A673 (cell line): ENCODE measurements at regions not wholly inside any gene's neighbourhood (a gene's known extent, or its start where the extent isn't known, plus 50 kb on each side); places are given as distances from the start of the nearest gene placed in this dataset.

Experiments
- BruUV-seq: library from RNA; stranded (reverse); fragments of 400-500 nt; replicated peaks from 2 replicates; lab custom pipeline; 2021; lab: Mats Ljungman, UMichigan
- CTCF ChIA-PET: fragments of 300-600 bp; sonication (Branson Sonifier 250); formaldehyde crosslinking; loops from one replicate; lab custom pipeline; 2022; ENCODE audit warnings: antibody characterized with exemption; lab: Charles Lee
- POLR2A ChIA-PET: fragments of 300-600 bp; sonication (Branson Sonifier 250); formaldehyde crosslinking; loops from one replicate; lab custom pipeline; 2022; ENCODE audit warnings: antibody characterized with exemption; ENCODE audit not compliant: low non-redundant PET; lab: Charles Lee
- DNase-seq: peaks from one replicate; pipeline ENCODE4 v3.0.0-alpha.2; 2015; ENCODE audit warnings: low spot score
- H3K27ac ChIP-seq: fragments of 200-600 bp; sonication (generic); 2 replicates; pipeline ENCODE4 v1.5.1; 2016; ENCODE audit warnings: mixed run types, low read depth, mild to moderate bottlenecking, mixed read lengths, antibody characterized with exemption, low read length; ENCODE audit not compliant: poor library complexity, severe bottlenecking
- H3K27me3 ChIP-seq: fragments of 200-600 bp; sonication (generic); replicated peaks from 2 replicates; pipeline ENCODE4 v1.6.1; 2017; ENCODE audit warnings: mixed run types, low read depth, mild to moderate bottlenecking, mixed read lengths, antibody characterized with exemption, low read length; ENCODE audit not compliant: insufficient read depth, poor library complexity
- H3K36me3 ChIP-seq: fragments of 200-600 bp; sonication (generic); 2 replicates; pipeline ENCODE4 v1.6.1; 2016; ENCODE audit warnings: mixed run types, mild to moderate bottlenecking, mixed read lengths, antibody characterized with exemption, low read length; ENCODE audit not compliant: insufficient read depth, poor library complexity, severe bottlenecking
- H3K4me1 ChIP-seq: fragments of 200-600 bp; sonication (generic); 2 replicates; pipeline ENCODE4 v1.6.1; 2017; ENCODE audit warnings: mixed run types, mild to moderate bottlenecking, mixed read lengths, antibody characterized with exemption, low read length; ENCODE audit not compliant: insufficient read depth, poor library complexity, severe bottlenecking
- H3K4me3 ChIP-seq: fragments of 200-600 bp; sonication (generic); 2 replicates; pipeline ENCODE4 v1.5.1; 2016; ENCODE audit warnings: low read depth, mixed run types, mild to moderate bottlenecking, mixed read lengths, low read length; ENCODE audit not compliant: poor library complexity, severe bottlenecking
- H3K9me3 ChIP-seq: fragments of 200-600 bp; sonication (generic); 2 replicates; pipeline ENCODE4 v1.6.1; 2016; ENCODE audit warnings: mixed run types, low read depth, mild to moderate bottlenecking, mixed read lengths, antibody characterized with exemption, low read length; ENCODE audit not compliant: poor library complexity, severe bottlenecking
- CTCF ChIP-seq: fragments of 300-800, 200-600 bp; sonication (generic); conservative IDR thresholded peaks from 2 replicates; pipeline ENCODE4 v1.5.1; 2017; ENCODE audit warnings: low read depth, mild to moderate bottlenecking, antibody characterized with exemption, low read length, moderate library complexity, mixed read lengths
- EZH2 ChIP-seq: fragments of 200-600 bp; sonication (generic); IDR thresholded peaks from 2 replicates; pipeline ENCODE4 v1.6.1; 2017; ENCODE audit warnings: borderline replicate concordance, low read depth, mild to moderate bottlenecking, mixed read lengths, antibody characterized with exemption, low read length; ENCODE audit not compliant: poor library complexity, severe bottlenecking
- intact Hi-C: fragments of 100-400 bp; cut with micrococcal nuclease; formaldehyde crosslinking; loops from one replicate; pipeline ENCODE4 v1.10.0; 2022; ENCODE audit not compliant: unreplicated experiment

GRCh38 chr7:85703251-85704010 lies 516.6 kb upstream of the SEMA3D start:
- no peaks in the 10 kb centered on the region for H3K36me3 ChIP-seq
- intact Hi-C loops: no loop called here
- TF ChIP-seq CTCF (no peak), EZH2 (no peak)
- H3K27ac ChIP-seq: no peak overlapping the region
- H3K9me3 ChIP-seq: no peaks in the 10 kb centered on the region
- H3K4me3 ChIP-seq: no peak overlapping the region
- H3K4me1 ChIP-seq: no peaks in the 10 kb centered on the region
- DNase-seq: no peak
- CTCF ChIA-PET: no interaction called here
- H3K27me3 ChIP-seq: no peaks in the 10 kb centered on the region
- no TSS peak for BruUV-seq
- POLR2A ChIA-PET: no interaction called here

- no peak for DNase-seq
Measured at GRCh38 chr7:85702348-85702747, 515.5 kb upstream of the SEMA3D start.

GRCh38 chr7:85699482-85699881 lies 512.6 kb upstream of the SEMA3D start:
- ChIA-PET POLR2A (no interaction called here), CTCF (no interaction called here)
- no peak for DNase-seq
- intact Hi-C loops: no loop called here
- BruUV-seq: no TSS peak
- no peak overlapping the region for H3K4me3 ChIP-seq
- H3K27ac ChIP-seq: no peak overlapping the region
- no peaks in the 10 kb centered on the region for H3K36me3 ChIP-seq
- TF ChIP-seq CTCF (no peak), EZH2 (no peak)
- H3K9me3 ChIP-seq: no peaks in the 10 kb centered on the region
- no peaks in the 10 kb centered on the region for H3K27me3 ChIP-seq
- H3K4me1 ChIP-seq: no peaks in the 10 kb centered on the region

More at GRCh38 chr7:85702348-85702747, 515.5 kb upstream of the SEMA3D start:
- no TSS peak for BruUV-seq
- no peaks in the 10 kb centered on the region for H3K9me3 ChIP-seq
- ChIA-PET POLR2A (no interaction called here), CTCF (no interaction called here)
- intact Hi-C loops: no loop called here
- H3K4me3 ChIP-seq: no peak overlapping the region
- H3K36me3 ChIP-seq: no peaks in the 10 kb centered on the region
- H3K27ac ChIP-seq: no peak overlapping the region
- no peaks in the 10 kb centered on the region for H3K27me3 ChIP-seq
- TF ChIP-seq CTCF (no peak), EZH2 (no peak)
- no peaks in the 10 kb centered on the region for H3K4me1 ChIP-seq
